ENCODE measurements at regions not wholly inside any gene's neighbourhood (a gene's known extent, or its start where the extent isn't known, plus 50 kb on each side); places are given as distances from the start of the nearest gene placed in this dataset.

DNA sequence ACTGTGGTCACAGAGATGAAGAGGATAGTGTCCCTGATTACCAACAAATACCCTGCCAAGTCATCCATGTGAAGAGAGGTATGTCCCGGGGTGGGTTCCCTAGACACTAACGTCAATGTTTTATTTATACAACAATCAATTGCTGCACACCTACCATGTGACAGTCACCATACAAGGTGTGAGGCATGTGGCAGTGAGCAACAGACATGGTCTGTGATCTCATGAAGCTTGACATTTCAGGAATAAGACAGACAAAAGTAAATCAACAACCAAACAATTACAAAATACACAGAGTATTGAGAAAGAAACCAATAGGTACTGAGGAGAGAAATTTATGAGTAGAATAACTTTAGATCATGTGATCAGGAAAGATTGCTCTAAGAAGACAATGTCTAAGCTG lies 268.6 kb downstream of the MRTFB start:
- Histone ChIP-seq H3K27ac (ENCODE audit: low read length) (no peak overlapping the region), H3K9me3 (ENCODE audit: control insufficient read depth, insufficient read depth, low read length) (no peaks in the 10 kb centered on the region), H3K27me3 (ENCODE audit: control insufficient read depth, insufficient read depth, low read length) (no peaks in the 10 kb centered on the region), H3K4me1 (ENCODE audit: control insufficient read depth, insufficient read depth, low read length) (no peaks in the 10 kb centered on the region), H3K4me3 (ENCODE audit: low read length) (no peak overlapping the region), H3K36me3 (ENCODE audit: control insufficient read depth, insufficient read depth, low read length) (no peaks in the 10 kb centered on the region)
- Mint-ChIP-seq H3K27ac (no peak overlapping the region), H3K27me3 (ENCODE audit: low read depth in 2 of 2) (peaks cover 0 to 17% of the 10 kb centered on the region in 2 donors), H3K9me3 (peaks cover 2% of the 10 kb centered on the region in 2 donors), H3K4me3 (no peak overlapping the region), H3K36me3 (no peaks in the 10 kb centered on the region), H3K4me1 (no peaks in the 10 kb centered on the region)
- intact Hi-C loops (cut with micrococcal nuclease) = no loop called here
- TF ChIP-seq, protein P1, sequence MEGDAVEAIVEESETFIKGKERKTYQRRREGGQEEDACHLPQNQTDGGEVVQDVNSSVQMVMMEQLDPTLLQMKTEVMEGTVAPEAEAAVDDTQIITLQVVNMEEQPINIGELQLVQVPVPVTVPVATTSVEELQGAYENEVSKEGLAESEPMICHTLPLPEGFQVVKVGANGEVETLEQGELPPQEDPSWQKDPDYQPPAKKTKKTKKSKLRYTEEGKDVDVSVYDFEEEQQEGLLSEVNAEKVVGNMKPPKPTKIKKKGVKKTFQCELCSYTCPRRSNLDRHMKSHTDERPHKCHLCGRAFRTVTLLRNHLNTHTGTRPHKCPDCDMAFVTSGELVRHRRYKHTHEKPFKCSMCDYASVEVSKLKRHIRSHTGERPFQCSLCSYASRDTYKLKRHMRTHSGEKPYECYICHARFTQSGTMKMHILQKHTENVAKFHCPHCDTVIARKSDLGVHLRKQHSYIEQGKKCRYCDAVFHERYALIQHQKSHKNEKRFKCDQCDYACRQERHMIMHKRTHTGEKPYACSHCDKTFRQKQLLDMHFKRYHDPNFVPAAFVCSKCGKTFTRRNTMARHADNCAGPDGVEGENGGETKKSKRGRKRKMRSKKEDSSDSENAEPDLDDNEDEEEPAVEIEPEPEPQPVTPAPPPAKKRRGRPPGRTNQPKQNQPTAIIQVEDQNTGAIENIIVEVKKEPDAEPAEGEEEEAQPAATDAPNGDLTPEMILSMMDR (IDR thresholded peaks at IDR 0.05) = no peak
- ATAC-seq (no peak), DNase-seq (no peak)
- 94% methylated on average over 2 of the region's 2 CpGs for WGBS (ENCODE audit: insufficient coverage)

- ATAC-seq (no peak), DNase-seq (no peak)
- H3K36me3 Mint-ChIP-seq = no peaks in the 10 kb centered on the region
- H3K4me1 Mint-ChIP-seq = no peaks in the 10 kb centered on the region
- Histone ChIP-seq H3K9me3 (ENCODE audit: control insufficient read depth, insufficient read depth, low read length) (no peaks in the 10 kb centered on the region), H3K4me1 (ENCODE audit: control insufficient read depth, insufficient read depth, low read length) (no peaks in the 10 kb centered on the region), H3K27ac (ENCODE audit: low read length) (no peak overlapping the region), H3K27me3 (ENCODE audit: control insufficient read depth, insufficient read depth, low read length) (no peaks in the 10 kb centered on the region), H3K36me3 (ENCODE audit: control insufficient read depth, insufficient read depth, low read length) (no peaks in the 10 kb centered on the region), H3K4me3 (ENCODE audit: low read length) (no peak overlapping the region)
- 75% methylated on average over 4 of the region's 4 CpGs for WGBS (ENCODE audit: insufficient coverage)
- peaks cover 0 to 19% of the 10 kb centered on the region in 2 donors for H3K27me3 Mint-ChIP-seq (ENCODE audit: low read depth in 2 of 2)
- H3K9me3 Mint-ChIP-seq = peaks cover 2% of the 10 kb centered on the region in 2 donors
- TF ChIP-seq, protein P1 (IDR thresholded peaks at IDR 0.05) = no peak
- H3K4me3 Mint-ChIP-seq = no peak overlapping the region
- no peak overlapping the region for H3K27ac Mint-ChIP-seq
- intact Hi-C loops (cut with micrococcal nuclease) = no loop called here
Measured at GRCh38 chr16:14338969-14339368, 267.9 kb downstream of the MRTFB start.

- TF ChIP-seq, protein P1 (IDR thresholded peaks at IDR 0.05) = no peak
Measured at GRCh38 chr16:14338236-14338635, 267.1 kb downstream of the MRTFB start.

More at GRCh38 chr16:14338236-14338635, 267.1 kb downstream of the MRTFB start:
- H3K4me3 ChIP-seq (ENCODE audit: low read length) = no peak overlapping the region
- intact Hi-C loops (cut with micrococcal nuclease) = no loop called here
- no peaks in the 10 kb centered on the region for H3K36me3 ChIP-seq (ENCODE audit: control insufficient read depth, insufficient read depth, low read length)
- H3K4me1 ChIP-seq (ENCODE audit: control insufficient read depth, insufficient read depth, low read length) = no peaks in the 10 kb centered on the region
- Mint-ChIP-seq H3K9me3 (peaks cover 2% of the 10 kb centered on the region in 2 donors), H3K27me3 (ENCODE audit: low read depth in 2 of 2) (peaks cover 0 to 18% of the 10 kb centered on the region in 2 donors), H3K4me3 (no peak overlapping the region), H3K4me1 (no peaks in the 10 kb centered on the region), H3K36me3 (no peaks in the 10 kb centered on the region), H3K27ac (no peak overlapping the region)
- no peaks in the 10 kb centered on the region for H3K9me3 ChIP-seq (ENCODE audit: control insufficient read depth, insufficient read depth, low read length)
- DNase-seq = no peak
- ATAC-seq = no peak
- no peaks in the 10 kb centered on the region for H3K27me3 ChIP-seq (ENCODE audit: control insufficient read depth, insufficient read depth, low read length)
- H3K27ac ChIP-seq (ENCODE audit: low read length) = no peak overlapping the region

All from natural killer cell (primary cell).